GM21825 (cell line): ENCODE measurements at regions not wholly inside any gene's neighbourhood (a gene's known extent, or its start where the extent isn't known, plus 50 kb on each side); places are given as distances from the start of the nearest gene placed in this dataset.
"Not testable (repeated sequence)": the region's sequence is repeated elsewhere in the genome, so short reads cannot be mapped to it uniquely, and the experiment has no call there.

Experiments
- ATAC-seq: cut with Tn5 transposase; IDR thresholded peaks from one replicate; pipeline ENCODE4 v1.9.1; 2021; ENCODE audit warnings: mild to moderate bottlenecking, moderate library complexity; ENCODE audit not compliant: unreplicated experiment

GRCh38 chr3:152658977-152659720 lies 175.8 kb upstream of the P2RY1 start:
- ATAC-seq, result no peak

- no peak for ATAC-seq
These were observed 172.8 kb upstream of the P2RY1 start for GRCh38 chr3:152662157-152662556.

GRCh38 chr3:152664766-152665165 lies 170.2 kb upstream of the P2RY1 start:
- no peak for ATAC-seq

- ATAC-seq, result no peak
These were observed 167.7 kb upstream of the P2RY1 start for GRCh38 chr3:152667267-152667666.

- ATAC-seq, result no peak
These were observed 165.4 kb upstream of the P2RY1 start for GRCh38 chr3:152669560-152669959.

GRCh38 chr3:152671446-152672319 lies 163.2 kb upstream of the P2RY1 start:
- no peak for ATAC-seq

GRCh38 chr3:152672320-152672649 lies 162.6 kb upstream of the P2RY1 start:
- ATAC-seq, result no peak

GRCh38 chr3:152676810-152677379 lies 158.0 kb upstream of the P2RY1 start:
- no peak for ATAC-seq

GRCh38 chr3:152677491-152677890 lies 157.4 kb upstream of the P2RY1 start:
- ATAC-seq, result no peak

- ATAC-seq, result no peak
These were observed 152.5 kb upstream of the P2RY1 start for GRCh38 chr3:152682477-152682876.

GRCh38 chr3:152683521-152683999 lies 151.4 kb upstream of the P2RY1 start:
- ATAC-seq, result no peak

GRCh38 chr3:152684279-152684678 lies 150.7 kb upstream of the P2RY1 start:
- no peak for ATAC-seq

- ATAC-seq, result no peak
These were observed 146.6 kb upstream of the P2RY1 start for GRCh38 chr3:152688313-152688712.

- ATAC-seq, result not testable (repeated sequence)
These were observed 142.6 kb upstream of the P2RY1 start for GRCh38 chr3:152692326-152692725.

GRCh38 chr3:152693521-152694250 lies 141.2 kb upstream of the P2RY1 start:
- ATAC-seq, result not testable (repeated sequence)

GRCh38 chr3:152695840-152696239 lies 139.1 kb upstream of the P2RY1 start:
- ATAC-seq, result no peak

GRCh38 chr3:152696962-152697361 lies 138.0 kb upstream of the P2RY1 start:
- no peak for ATAC-seq

- no peak for ATAC-seq
These were observed 131.6 kb upstream of the P2RY1 start for GRCh38 chr3:152703245-152703890.

- no peak for ATAC-seq
These were observed 127.8 kb upstream of the P2RY1 start for GRCh38 chr3:152706991-152707713.

GRCh38 chr3:152709659-152710058 lies 125.3 kb upstream of the P2RY1 start:
- no peak for ATAC-seq
